ENCODE measurements at regions not wholly inside any gene's neighbourhood (a gene's known extent, or its start where the extent isn't known, plus 50 kb on each side); places are given as distances from the start of the nearest gene placed in this dataset.

GRCh38 chr13:34224877-34225276, 406.9 kb downstream of the RFC3 start:
- 95% methylated on average over 10 of the region's 10 CpGs for WGBS (ENCODE audit: insufficient coverage)
- no peak overlapping the region for H3K4me2 ChIP-seq (replicated peaks; ENCODE audit: extremely low read depth, low read length, poor library complexity, severe bottlenecking)

GRCh38 chr13:34230271-34230670, 412.3 kb downstream of the RFC3 start:
- intact Hi-C loops (cut with micrococcal nuclease), result no loop called here
- Histone ChIP-seq H3K79me2 (ENCODE audit: insufficient read depth, low read length) (no peaks in the 10 kb centered on the region), H3K4me1 (ENCODE audit: control insufficient read depth in 1 of 2, insufficient read depth in 2 of 2, low read length in 2 of 2) (no peaks in the 10 kb centered on the region), H3K9ac (ENCODE audit: insufficient read depth, low read length, poor library complexity, severe bottlenecking) (no peak overlapping the region), H4K20me1 (ENCODE audit: insufficient read depth, low read length) (no peaks in the 10 kb centered on the region), H3K9me3 (replicated peaks in 1 of 2; ENCODE audit: control insufficient read depth in 1 of 2, insufficient read depth in 1 of 2, low read length in 2 of 2) (peaks cover 1 to 6% of the 10 kb centered on the region in 2 donors), H3K27ac (ENCODE audit: low read depth in 1 of 2, low read length in 2 of 2) (no peak overlapping the region), H3K27me3 (ENCODE audit: control insufficient read depth in 2 of 2, insufficient read depth in 2 of 2, low read length in 2 of 2) (no peaks in the 10 kb centered on the region), H3K4me2 (replicated peaks; ENCODE audit: extremely low read depth, low read length, poor library complexity, severe bottlenecking) (no peak overlapping the region), H2AFZ (ENCODE audit: insufficient read depth, low read depth, low read length, poor library complexity, severe bottlenecking) (no peak overlapping the region), H3K4me3 (replicated peaks in 1 of 3; ENCODE audit: low read depth in 2 of 3, low read length in 3 of 3) (no peak overlapping the region), H3K36me3 (replicated peaks in 1 of 2; ENCODE audit: control insufficient read depth in 1 of 2, insufficient read depth in 2 of 2, low read length in 2 of 2) (no peaks in the 10 kb centered on the region)
- TF ChIP-seq CTCF (IDR thresholded peaks at IDR 0.05), result no peak
- no peak overlapping the region for H3K27ac Mint-ChIP-seq
- no peaks in the 10 kb centered on the region for H3K4me1 Mint-ChIP-seq
- peaks cover 8 to 17% (median 11%) of the 10 kb centered on the region in 7 donors for H3K9me3 Mint-ChIP-seq
- DNase-seq, result no peak
- no peak overlapping the region for H3K4me3 Mint-ChIP-seq
- H3K27me3 Mint-ChIP-seq (ENCODE audit: low read depth in 3 of 3), result no peaks in the 10 kb centered on the region
- no peaks in the 10 kb centered on the region for H3K36me3 Mint-ChIP-seq

More at GRCh38 chr13:34224877-34225276, 406.9 kb downstream of the RFC3 start:
- peaks cover 3 to 18% (median 6%) of the 10 kb centered on the region in 7 donors for H3K9me3 Mint-ChIP-seq
- Histone ChIP-seq H3K36me3 (replicated peaks in 1 of 2; ENCODE audit: control insufficient read depth in 1 of 2, insufficient read depth in 2 of 2, low read length in 2 of 2) (no peaks in the 10 kb centered on the region), H3K27me3 (ENCODE audit: control insufficient read depth in 2 of 2, insufficient read depth in 2 of 2, low read length in 2 of 2) (no peaks in the 10 kb centered on the region), H3K4me3 (replicated peaks in 1 of 3; ENCODE audit: low read depth in 2 of 3, low read length in 3 of 3) (no peak overlapping the region), H3K4me1 (ENCODE audit: control insufficient read depth in 1 of 2, insufficient read depth in 2 of 2, low read length in 2 of 2) (no peaks in the 10 kb centered on the region), H3K79me2 (ENCODE audit: insufficient read depth, low read length) (no peaks in the 10 kb centered on the region), H3K27ac (ENCODE audit: low read depth in 1 of 2, low read length in 2 of 2) (no peak overlapping the region), H3K9ac (ENCODE audit: insufficient read depth, low read length, poor library complexity, severe bottlenecking) (no peak overlapping the region), H4K20me1 (ENCODE audit: insufficient read depth, low read length) (no peaks in the 10 kb centered on the region), H2AFZ (ENCODE audit: insufficient read depth, low read depth, low read length, poor library complexity, severe bottlenecking) (no peak overlapping the region), H3K9me3 (replicated peaks in 1 of 2; ENCODE audit: control insufficient read depth in 1 of 2, insufficient read depth in 1 of 2, low read length in 2 of 2) (peaks cover 6 to 9% of the 10 kb centered on the region in 2 donors)
- H3K27ac Mint-ChIP-seq, result no peak overlapping the region
- intact Hi-C loops (cut with micrococcal nuclease), result no loop called here
- no peaks in the 10 kb centered on the region for H3K27me3 Mint-ChIP-seq (ENCODE audit: low read depth in 3 of 3)
- DNase-seq, result no peak
- no peak overlapping the region for H3K4me3 Mint-ChIP-seq
- TF ChIP-seq CTCF (IDR thresholded peaks at IDR 0.05), result no peak
- H3K4me1 Mint-ChIP-seq, result no peaks in the 10 kb centered on the region
- H3K36me3 Mint-ChIP-seq, result no peaks in the 10 kb centered on the region
